ENCODE measurements at regions not wholly inside any gene's neighbourhood (a gene's known extent, or its start where the extent isn't known, plus 50 kb on each side); places are given as distances from the start of the nearest gene placed in this dataset.
A peak's percentile ranks its signal among the peaks of the same experiment; 100 is the strongest.

- Mint-ChIP-seq H3K9me3 (ENCODE audit: low read depth, unreplicated experiment) (no peaks in the 10 kb centered on the region), H3K4me3 (ENCODE audit: low read depth, unreplicated experiment) (peak overlapping the region; percentile 24), H3K27ac (ENCODE audit: unreplicated experiment) (peak overlapping the region; percentile 81), H3K36me3 (ENCODE audit: insufficient read depth, unreplicated experiment) (peaks cover 11% of the 10 kb centered on the region), H3K27me3 (ENCODE audit: unreplicated experiment) (no peaks in the 10 kb centered on the region), H3K4me1 (ENCODE audit: low read depth, unreplicated experiment) (peaks cover 43% of the 10 kb centered on the region)
- CTCF ChIA-PET: interaction anchor here (0.7 to 1.0 kb wide), 4 partner anchors 24 to 190 kb away, joined by 3 to 5 read pairs (median 4); no protein-coding TSS in a partner anchor
- peak; percentile 74 for DNase-seq
- intact Hi-C loops (cut with micrococcal nuclease; ENCODE audit: unreplicated experiment): loop anchor here (2.0 to 10.0 kb wide), 4 partner anchors 67 to 277 kb away; partner anchors contain the start of gene MSX2
- TF ChIP-seq CTCF (IDR thresholded peaks at IDR 0.05; ENCODE audit: unreplicated experiment): no peak
- BruUV-seq (replicated peaks): no TSS peak
Measured at GRCh38 chr5:174601946-174602345, 122.4 kb upstream of the MSX2 start.

- CTCF ChIA-PET: interaction anchor here (1.2 to 1.4 kb wide), 2 partner anchors 10 to 54 kb away, joined by 3 to 4 read pairs; no protein-coding TSS in a partner anchor
- Mint-ChIP-seq H3K9me3 (ENCODE audit: low read depth, unreplicated experiment) (no peaks in the 10 kb centered on the region), H3K36me3 (ENCODE audit: insufficient read depth, unreplicated experiment) (peaks cover 21% of the 10 kb centered on the region), H3K27ac (ENCODE audit: unreplicated experiment) (peak overlapping the region; percentile 47), H3K27me3 (ENCODE audit: unreplicated experiment) (no peaks in the 10 kb centered on the region), H3K4me1 (ENCODE audit: low read depth, unreplicated experiment) (peaks cover 32% of the 10 kb centered on the region), H3K4me3 (ENCODE audit: low read depth, unreplicated experiment) (no peak overlapping the region)
- no peak for DNase-seq
- TF ChIP-seq CTCF (IDR thresholded peaks at IDR 0.05; ENCODE audit: unreplicated experiment): no peak
- intact Hi-C loops (cut with micrococcal nuclease; ENCODE audit: unreplicated experiment): loop anchor here (10.0 kb wide), 1 partner anchor 281 kb away; no protein-coding TSS in a partner anchor
- no TSS peak for BruUV-seq (replicated peaks)
Measured at GRCh38 chr5:174606153-174606552, 118.2 kb upstream of the MSX2 start.

GRCh38 chr5:174606646-174607045 lies 117.7 kb upstream of the MSX2 start:
- DNase-seq: no peak
- intact Hi-C loops (cut with micrococcal nuclease; ENCODE audit: unreplicated experiment): loop anchor here (10.0 kb wide), 1 partner anchor 282 kb away; no protein-coding TSS in a partner anchor
- no TSS peak for BruUV-seq (replicated peaks)
- TF ChIP-seq CTCF (IDR thresholded peaks at IDR 0.05; ENCODE audit: unreplicated experiment): no peak
- Mint-ChIP-seq H3K36me3 (ENCODE audit: insufficient read depth, unreplicated experiment) (peaks cover 21% of the 10 kb centered on the region), H3K9me3 (ENCODE audit: low read depth, unreplicated experiment) (no peaks in the 10 kb centered on the region), H3K27me3 (ENCODE audit: unreplicated experiment) (no peaks in the 10 kb centered on the region), H3K4me1 (ENCODE audit: low read depth, unreplicated experiment) (peaks cover 27% of the 10 kb centered on the region), H3K4me3 (ENCODE audit: low read depth, unreplicated experiment) (no peak overlapping the region), H3K27ac (ENCODE audit: unreplicated experiment) (peak overlapping the region; percentile 47)
- CTCF ChIA-PET: interaction anchor here (1.2 to 1.4 kb wide), 2 partner anchors 10 to 54 kb away, joined by 3 to 4 read pairs; no protein-coding TSS in a partner anchor

- DNase-seq: no peak
- no peaks in the 10 kb centered on the region for H3K9me3 Mint-ChIP-seq (ENCODE audit: low read depth, unreplicated experiment)
- BruUV-seq (replicated peaks): no TSS peak
- peaks cover 15% of the 10 kb centered on the region for H3K36me3 Mint-ChIP-seq (ENCODE audit: insufficient read depth, unreplicated experiment)
- no peak overlapping the region for H3K4me3 Mint-ChIP-seq (ENCODE audit: low read depth, unreplicated experiment)
- TF ChIP-seq CTCF (IDR thresholded peaks at IDR 0.05; ENCODE audit: unreplicated experiment): no peak
- no peaks in the 10 kb centered on the region for H3K27me3 Mint-ChIP-seq (ENCODE audit: unreplicated experiment)
- CTCF ChIA-PET: interaction anchor here (1.2 to 1.4 kb wide), 2 partner anchors 11 to 53 kb away, joined by 3 to 4 read pairs; no protein-coding TSS in a partner anchor
- intact Hi-C loops (cut with micrococcal nuclease; ENCODE audit: unreplicated experiment): loop anchor here (10.0 kb wide), 1 partner anchor 282 kb away; no protein-coding TSS in a partner anchor
- peak overlapping the region; percentile 47 for H3K27ac Mint-ChIP-seq (ENCODE audit: unreplicated experiment)
- peaks cover 22% of the 10 kb centered on the region for H3K4me1 Mint-ChIP-seq (ENCODE audit: low read depth, unreplicated experiment)
Measured at GRCh38 chr5:174607205-174607604, 117.2 kb upstream of the MSX2 start.

Data from Calu3 (cell line).